Left cardiac atrium (tissue), 4 donors: ENCODE measurements at regions not wholly inside any gene's neighbourhood (a gene's known extent, or its start where the extent isn't known, plus 50 kb on each side); places are given as distances from the start of the nearest gene placed in this dataset.
"Not testable (repeated sequence)": the region's sequence is repeated elsewhere in the genome, so short reads cannot be mapped to it uniquely, and the experiment has no call there.

ENCODE experiments used
- ATAC-seq, 2 donors: fragments of 200-7000 bp; cut with Tn5 transposase; one replicate each; pipeline ENCODE4 v1.9.1; 2020; ENCODE audit warnings: mild to moderate bottlenecking in 2 of 2, moderate library complexity in 2 of 2
- DNase-seq: peaks from one replicate; pipeline ENCODE4 v3.0.0-alpha.2; 2020
- intact Hi-C, 2 donors: fragments of 100-400 bp; cut with DNase I; formaldehyde crosslinking; loops; one replicate each; pipeline versions ENCODE4 v1.14.1 to v1.15.1; 2022 to 2023
- donor health status: DM: no; HTN: yes; CAD: no.
- donor health status: DM: no; HTN: yes; CAD: no; lungs with severe emphysema.
- donor health status: DM: yes; HTN: yes; CAD: no.
- donor health status: Dilated cardiomyopathy.

DNA sequence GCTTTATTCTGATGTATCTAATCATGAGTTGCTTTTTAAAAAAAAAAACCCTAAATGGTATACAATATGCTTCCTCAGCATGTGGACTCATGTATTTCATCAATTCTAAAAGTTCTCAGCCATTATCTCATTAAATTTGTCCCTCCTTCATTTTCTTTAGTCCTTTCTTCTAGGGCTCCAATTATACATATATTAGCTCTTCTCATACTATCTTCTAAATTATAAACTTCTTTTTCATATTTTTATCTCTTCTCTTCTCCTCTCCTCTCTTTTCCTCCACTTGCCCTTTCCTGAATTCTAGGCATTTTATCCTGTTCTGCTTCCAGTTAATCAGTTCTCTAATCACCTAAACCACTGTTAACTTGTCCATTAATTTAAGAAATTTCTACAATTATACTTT is 55.0 kb upstream of the IL33 start:
- ATAC-seq (no peak), DNase-seq (no peak)
- intact Hi-C loops = no loop called here

DNA sequence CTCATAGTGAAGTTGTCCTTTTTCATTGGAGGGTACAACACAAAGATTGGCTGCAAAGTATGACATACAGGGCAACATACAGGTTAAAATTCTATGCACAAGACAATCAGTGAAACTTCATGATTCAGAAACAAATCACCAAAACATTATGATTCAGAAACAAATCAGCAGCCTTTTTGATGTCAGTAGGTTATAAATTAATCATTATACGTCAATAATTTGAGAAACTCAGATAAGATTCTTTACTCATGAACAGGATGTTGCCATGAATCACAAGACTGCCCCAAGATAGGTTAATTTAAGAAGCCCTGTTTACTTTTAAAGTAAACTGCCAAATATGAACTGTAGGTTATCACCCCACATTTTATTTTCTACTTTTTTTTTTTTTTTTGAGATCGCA is 62.2 kb upstream of the IL33 start:
- intact Hi-C loops = no loop called here
- DNase-seq (no peak), ATAC-seq (no peak)

DNA sequence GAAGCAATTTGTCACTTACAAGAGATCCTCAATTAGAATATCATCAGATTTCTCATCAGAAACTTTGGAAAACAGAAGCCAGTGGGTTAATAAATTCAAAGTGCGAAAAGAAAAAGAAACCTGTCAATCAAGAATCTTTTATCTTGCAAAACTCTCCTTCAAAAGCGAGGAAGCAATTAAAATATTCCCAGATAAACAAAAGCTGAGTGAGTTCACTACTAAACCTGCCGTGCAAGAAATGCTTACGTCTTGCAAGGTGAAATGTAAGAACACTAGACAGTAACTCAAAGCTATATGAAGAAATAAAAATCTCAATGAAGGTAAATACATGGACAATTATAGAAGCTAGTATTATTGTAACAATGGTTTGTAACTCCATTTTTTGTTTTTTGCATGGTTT is 62.8 kb upstream of the IL33 start:
- ATAC-seq (no peak), DNase-seq (no peak)
- intact Hi-C loops = no loop called here

DNA sequence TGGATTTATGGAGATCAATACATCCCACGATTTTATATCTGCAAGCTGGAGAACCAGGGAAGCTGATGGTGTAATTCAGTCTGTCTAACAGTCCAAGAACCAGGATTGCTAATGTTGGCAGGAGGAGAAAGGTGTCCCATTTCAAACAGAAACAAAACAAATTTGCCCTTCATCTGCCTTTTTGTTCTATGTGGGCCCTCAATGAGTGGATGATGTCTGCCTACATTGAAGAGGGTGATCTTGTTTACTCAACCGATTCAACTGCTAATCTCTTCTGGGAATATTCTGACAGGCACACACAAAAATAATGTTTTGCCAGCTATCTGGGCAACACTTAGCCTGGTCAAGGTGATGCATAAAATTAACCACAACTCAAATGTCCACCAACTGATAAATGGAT is 65.1 kb upstream of the IL33 start:
- DNase-seq (no peak), ATAC-seq (no peak)
- intact Hi-C loops = no loop called here

DNA sequence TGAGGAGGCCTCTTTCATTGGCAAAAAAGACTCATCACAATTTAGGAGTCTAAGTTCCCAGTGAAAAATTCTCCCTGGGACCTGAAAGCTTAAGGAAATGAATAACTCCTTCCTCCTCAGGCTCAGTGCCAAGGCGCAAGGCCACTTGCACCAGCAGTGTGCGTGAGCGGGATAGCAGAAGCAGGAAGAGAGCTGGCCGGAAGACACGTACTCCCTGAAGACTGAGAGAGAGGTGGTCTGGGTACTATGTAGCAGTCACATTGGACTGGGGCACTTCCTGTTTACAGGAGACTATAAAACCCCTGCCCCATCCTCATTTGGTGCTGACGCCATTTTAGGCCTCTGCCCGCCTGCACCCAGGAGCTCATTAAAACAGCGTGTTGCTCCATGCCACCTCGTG is 66.3 kb upstream of the IL33 start:
- DNase-seq = peak; percentile 26
- intact Hi-C loops = no loop called here
- ATAC-seq = no peak

DNA sequence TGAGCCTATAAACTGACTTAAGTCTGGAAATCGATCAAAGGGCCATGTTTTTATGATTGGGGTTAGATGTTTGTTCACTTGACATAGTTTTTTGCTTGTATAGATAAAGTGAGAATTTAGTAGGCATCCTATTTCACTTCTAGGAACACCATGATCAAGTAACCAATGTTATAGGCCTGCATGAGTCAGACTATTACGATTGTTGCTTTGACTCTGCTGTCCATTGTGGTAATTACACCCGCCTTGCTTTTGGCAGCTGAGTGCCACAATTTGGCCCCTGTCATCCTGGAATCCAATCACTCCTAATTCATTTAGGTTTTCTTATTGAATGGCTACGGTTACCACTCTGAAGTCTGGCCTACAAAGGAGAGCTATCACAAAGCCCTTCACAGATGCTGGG is 67.8 kb upstream of the IL33 start:
- no peak for DNase-seq
- ATAC-seq = no peak
- intact Hi-C loops = no loop called here

DNA sequence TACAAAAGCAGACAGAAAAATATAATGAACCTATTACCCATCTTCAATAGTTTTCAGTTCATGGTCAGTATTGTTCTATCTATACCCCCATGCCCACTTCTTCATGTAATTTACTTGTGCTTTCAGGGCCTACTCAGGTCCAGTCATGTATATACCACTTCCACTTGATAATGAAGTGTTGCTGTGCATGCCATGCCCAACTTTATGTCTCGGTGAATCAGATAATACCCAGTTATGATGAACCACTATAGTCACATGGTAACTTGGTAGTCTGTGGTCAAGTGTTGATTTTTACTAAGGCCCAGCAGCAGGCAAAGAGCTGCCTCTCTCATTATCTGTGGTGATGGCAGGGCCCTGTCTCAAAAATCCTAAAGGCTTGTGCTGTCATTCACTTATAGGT is 70.7 kb upstream of the IL33 start:
- intact Hi-C loops = no loop called here
- ATAC-seq = no peak

DNA sequence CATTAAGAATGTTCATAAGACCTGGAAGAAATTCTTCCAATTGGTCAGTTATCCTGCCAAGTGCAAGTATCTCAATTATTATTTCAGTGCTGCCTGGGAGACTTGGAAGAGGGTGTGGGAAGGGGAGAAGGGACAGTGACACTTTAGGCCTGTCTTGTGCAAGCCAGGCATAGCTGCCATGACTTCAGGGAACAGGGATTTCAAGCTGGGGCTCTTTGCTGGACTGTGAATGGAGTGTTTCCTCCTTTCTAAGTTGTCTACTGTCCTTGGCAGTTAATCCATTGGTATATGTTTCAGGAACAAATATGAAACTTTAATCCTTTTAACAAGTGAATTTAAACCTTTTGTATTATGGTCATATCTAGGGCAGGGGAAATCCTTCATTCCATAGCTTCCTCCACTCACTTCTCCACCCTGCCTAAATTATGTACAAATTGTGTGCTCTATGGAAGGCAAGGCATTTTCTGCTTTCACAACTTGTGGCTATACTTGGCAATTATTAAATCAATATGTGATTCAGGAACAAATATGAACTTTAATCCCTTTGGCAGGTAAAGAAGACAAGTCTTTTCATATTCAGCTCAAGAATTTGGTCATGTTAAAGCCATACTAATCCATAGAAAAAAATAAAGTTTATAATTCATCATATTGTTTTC is 72.7 kb upstream of the IL33 start:
- intact Hi-C loops = no loop called here
- ATAC-seq = no peak
- DNase-seq = no peak

More for the DNA sequence above, 70.7 kb upstream of the IL33 start:
- no peak for DNase-seq

DNA sequence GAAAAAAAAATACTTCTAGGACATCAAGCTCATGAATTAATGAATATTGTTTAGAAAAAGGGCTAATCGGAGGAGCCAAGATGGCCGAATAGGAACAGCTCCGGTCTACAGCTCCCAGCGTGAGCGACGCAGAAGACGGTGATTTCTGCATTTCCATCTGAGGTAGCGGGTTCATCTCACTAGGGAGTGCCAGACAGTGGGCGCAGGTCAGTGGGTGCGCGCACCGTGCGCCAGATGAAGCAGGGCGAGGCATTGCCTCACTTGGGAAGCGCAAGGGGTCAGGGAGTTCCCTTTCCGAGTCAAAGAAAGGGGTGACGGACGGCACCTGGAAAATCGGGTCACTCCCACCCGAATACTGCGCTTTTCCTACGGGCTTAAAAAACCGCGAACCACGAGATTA is 79.8 kb upstream of the IL33 start:
- intact Hi-C loops, ATAC-seq, DNase-seq: not testable (repeated sequence)

DNA sequence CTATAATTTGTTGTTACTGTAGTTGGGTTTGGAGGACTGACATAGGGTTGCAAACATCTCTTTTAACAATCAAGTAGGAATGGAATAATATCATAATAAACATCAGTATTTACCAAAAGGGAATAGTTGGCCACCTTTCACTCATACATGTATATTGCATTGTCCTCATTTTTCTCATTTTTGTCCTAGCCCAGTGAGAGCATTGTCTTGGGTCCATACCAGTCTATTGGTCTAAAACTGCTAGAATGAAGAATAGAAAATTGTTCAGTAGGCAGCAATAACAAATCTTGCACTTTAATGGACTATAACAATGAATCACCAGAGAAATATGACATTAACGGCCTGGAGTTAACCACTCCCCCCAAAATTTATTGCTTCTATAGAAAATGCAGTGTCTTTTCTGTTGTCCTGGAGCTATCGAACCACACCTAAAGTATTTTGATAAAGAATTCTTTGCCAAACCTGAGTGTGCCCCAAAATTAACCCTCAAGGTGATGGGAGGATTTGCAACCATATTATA is 80.9 kb upstream of the IL33 start:
- DNase-seq (no peak), ATAC-seq (no peak)
- intact Hi-C loops = no loop called here

DNA sequence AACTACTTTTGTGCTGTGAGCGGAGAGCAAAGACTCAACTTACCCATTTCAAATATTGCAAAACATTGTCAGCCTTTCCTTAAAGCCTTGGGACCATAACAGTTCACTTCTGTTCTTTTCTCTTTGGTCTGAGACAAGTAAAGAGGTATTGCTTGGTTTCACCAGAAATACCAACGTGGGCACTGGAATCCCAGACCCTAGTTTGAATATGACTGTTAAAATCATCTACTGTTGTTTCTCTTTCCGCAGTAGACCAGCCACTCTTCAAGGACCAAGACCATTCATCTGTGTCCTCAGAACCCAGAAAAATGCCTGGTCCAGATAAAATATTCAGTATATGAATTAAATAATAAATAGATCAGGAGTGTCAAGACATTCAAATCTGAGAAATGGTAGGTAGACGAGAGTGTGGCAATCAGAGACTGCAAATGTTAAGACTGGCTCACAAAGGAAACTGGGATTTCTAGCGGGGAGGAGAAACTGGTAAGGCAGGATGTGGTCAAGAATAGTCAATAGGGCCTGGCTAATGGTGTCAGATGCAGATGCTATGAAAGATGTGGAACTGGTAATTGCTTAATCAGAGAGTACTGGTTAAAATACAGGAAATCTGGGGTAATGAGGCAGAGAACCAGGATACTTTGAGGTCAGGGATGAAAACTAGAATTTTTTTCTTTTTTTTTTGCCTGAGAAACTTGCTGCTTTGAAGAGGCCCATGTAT is 82.1 kb upstream of the IL33 start:
- no peak for DNase-seq
- intact Hi-C loops = no loop called here
- ATAC-seq = no peak

DNA sequence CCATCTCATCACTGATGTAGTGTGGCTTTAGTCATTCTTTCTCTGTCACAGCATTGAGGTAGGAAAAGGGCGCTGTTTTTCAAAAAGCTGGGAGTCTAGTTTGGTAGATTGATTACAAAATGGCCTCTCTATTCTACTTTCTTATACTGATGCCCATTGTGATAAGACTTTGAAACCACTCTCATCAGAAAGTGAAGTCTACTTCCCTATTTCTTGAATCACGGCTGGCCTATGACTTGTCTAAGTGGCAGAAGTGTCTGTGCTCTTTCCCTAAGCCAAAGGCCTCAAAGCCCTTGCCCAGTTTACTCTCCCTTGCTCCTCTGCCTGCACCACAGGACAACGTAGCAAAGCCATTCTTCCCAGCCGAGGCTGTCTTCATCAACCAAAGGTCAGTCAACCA is 83.0 kb upstream of the IL33 start:
- DNase-seq (no peak), ATAC-seq (no peak)
- intact Hi-C loops = no loop called here

DNA sequence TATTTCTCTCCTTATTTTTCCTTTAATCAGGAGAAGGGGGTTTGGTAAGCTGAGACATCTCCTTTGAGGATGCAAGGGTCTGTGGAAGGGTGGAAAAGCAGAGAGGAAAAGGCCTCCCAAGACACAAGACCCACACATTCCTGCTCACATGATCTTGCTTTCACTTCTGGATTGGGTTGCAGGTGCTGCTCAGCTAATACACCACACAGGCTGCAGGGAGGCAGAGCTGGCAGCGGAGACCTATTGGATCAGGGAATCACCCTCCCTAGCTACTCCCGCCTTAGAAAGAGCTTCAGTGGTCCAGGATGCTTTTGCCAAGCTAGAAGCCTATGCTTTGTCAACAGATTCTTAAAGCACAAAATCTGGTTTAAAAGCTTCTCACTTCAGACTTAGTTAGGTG is 87.6 kb upstream of the IL33 start:
- ATAC-seq (no peak), DNase-seq (no peak)
- intact Hi-C loops = no loop called here

DNA sequence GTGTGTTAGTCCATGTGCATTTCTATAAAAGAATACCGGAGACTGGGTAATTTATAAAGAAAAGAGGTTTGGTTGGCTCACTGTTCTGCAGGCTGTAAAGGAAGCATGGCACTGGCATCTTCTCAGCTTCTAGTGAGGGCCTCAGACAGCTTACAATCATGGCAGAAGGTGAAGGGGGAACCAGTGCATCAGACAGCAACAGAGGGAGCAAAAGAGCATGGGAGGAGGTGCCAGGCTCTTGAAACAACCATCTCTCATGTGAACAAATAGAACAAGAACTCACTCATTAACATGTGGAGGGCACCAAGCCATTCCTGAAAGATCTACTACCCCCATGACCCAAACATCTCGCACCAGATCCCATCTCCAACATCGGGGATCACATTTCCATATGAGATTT is 89.2 kb upstream of the IL33 start:
- no peak for ATAC-seq
- intact Hi-C loops = no loop called here
- DNase-seq = no peak

DNA sequence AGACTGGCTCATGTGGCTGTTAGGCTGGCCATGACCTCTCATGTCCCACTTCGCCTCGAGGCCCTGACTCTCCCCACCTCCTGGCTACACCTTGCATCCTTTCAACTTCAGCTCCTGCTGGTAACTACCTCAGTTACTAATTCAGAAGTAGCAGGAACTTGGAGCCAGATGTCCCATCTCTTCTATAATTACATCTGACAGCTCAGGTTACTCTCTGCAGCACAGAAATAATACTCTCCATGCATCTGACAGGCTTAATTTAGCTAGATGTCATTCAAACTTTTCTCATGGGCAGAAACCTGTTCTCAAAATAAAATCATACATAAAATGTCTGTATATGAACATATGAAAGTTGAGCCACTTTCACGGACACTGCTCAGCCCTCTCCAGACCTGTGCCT is 92.2 kb upstream of the IL33 start:
- intact Hi-C loops = no loop called here
- no peak for DNase-seq
- ATAC-seq = no peak

DNA sequence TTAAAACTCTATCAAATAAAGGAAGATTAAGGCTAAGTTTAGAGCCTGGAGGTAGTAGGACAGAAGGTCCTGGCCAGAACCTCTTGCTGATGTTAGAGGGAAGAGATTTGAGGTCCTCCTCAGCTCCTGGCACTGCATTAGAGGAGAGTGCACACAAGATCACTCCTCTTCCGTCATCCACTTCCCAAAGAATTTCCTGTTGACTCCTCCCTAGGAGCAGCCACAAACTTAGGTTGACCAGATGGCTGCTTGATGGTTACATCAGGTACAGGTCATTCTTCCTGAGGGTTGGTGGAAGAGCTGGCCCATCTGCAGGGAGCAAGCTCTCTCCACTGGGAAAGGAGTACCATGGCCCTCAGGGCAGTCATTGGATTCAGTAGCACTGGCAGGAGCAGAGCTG is 93.9 kb upstream of the IL33 start:
- no peak for ATAC-seq
- intact Hi-C loops = no loop called here

DNA sequence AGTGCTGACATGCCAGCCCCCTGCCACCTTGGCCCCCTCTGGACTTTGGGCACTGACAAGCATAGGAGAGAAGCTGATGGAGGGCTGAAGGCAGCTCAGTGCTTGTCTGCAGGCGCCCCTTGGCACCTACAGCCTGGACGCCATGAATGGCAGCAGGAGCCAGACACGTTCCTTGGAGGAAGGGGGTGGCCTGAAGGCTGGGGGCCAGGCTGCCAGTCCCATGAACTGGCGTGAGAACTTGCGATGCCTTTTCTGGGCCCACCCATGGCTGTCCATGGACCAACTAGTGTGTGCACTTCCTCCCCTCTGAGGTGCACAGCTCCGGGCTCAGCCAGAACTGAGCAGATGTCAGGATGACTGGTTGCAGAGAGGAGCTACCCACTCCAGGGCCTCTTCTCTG is 99.0 kb upstream of the RANBP6 start:
- ATAC-seq (no peak), DNase-seq (no peak)
- intact Hi-C loops = no loop called here

More for the DNA sequence above, 93.9 kb upstream of the IL33 start:
- no peak for DNase-seq

DNA sequence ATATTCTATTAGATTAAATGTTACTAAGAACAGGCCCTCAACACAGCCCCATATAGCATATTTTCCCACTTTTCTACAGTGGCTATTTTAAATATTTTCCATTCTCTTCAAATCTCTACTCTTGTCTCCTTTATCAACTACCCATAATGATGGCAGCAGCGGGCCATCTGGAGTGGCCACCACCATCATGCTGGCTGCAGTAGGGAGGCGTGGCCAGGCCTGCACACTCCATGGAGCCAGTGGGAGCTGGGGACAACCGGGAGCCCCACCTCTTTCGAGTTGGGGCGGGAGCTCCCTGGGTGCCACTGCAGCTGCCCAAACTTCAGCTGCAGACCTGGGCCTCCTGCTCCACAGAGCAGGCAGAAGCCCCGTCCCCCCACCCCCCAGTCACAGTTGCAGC is 98.4 kb upstream of the RANBP6 start:
- intact Hi-C loops = no loop called here
- ATAC-seq (no peak), DNase-seq (no peak)

DNA sequence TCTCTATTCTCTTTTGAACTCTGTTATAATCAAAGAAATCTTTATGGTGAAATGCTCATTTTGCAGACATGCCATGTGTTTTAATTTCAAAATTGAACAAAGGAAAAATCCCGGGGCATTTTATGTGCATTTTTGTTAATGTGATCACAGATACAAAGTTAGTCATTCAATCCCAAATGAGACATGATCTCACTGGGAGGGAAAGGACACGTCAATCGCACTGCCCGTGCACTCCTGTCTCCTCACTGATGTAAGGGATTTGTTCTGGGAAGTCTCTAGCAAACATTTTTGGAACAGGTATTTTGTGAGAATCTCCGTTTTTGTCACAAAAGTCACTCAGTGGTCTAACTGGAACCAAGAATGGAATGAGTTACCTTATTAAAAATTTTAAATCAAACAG is 97.9 kb upstream of the RANBP6 start:
- no peak for DNase-seq
- no peak for ATAC-seq
- intact Hi-C loops = no loop called here

DNA sequence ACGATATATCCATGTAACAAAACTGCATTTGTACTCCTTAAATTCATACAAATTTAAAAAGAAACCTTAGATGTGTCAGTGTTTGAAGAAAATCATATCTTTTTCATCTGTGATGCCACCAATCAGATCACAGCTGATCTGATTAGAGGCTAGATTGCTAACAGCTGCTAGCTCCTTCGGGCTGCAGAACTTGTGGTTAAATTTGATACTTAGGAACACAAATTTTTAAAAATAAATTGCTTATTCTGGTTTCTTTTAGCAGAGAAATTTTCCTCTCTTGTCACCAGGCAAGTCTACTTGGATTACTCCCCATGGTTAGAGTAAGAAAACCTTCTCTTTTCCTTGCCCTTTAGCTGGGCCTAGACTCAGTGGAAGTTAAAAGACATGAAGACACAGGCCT is 94.6 kb upstream of the RANBP6 start:
- intact Hi-C loops = loop anchor here in 1 of 2 donors (5.0 kb wide), 1 partner anchor 53 kb away; no protein-coding TSS in a partner anchor
- DNase-seq (no peak), ATAC-seq (no peak)

DNA sequence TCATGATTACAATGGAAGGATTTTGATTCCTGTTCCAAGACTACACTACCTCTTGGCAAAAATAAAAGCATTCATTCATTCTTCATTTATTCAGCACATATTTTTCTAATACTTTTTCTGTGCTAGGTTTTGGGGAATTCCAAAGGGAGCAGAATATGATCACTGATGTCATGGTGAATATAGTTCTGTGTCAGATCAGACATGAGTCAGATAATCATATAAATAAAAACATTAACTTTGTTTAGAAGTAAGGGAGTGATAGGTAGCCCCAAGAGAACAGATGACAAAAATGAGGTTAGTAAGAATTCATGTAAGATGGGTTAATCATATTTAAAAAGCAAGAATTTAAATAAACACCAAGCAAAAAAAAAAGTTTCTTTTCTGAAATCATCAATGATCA is 94.1 kb upstream of the RANBP6 start:
- DNase-seq (no peak), ATAC-seq (no peak)
- intact Hi-C loops = loop anchor here in 1 of 2 donors (5.0 kb wide), 1 partner anchor 52 kb away; no protein-coding TSS in a partner anchor
